Keratinocyte (primary cell): ENCODE measurements at regions not wholly inside any gene's neighbourhood (a gene's known extent, or its start where the extent isn't known, plus 50 kb on each side); places are given as distances from the start of the nearest gene placed in this dataset.

Experiments used
- DNase-seq: peaks from one replicate; pipeline ENCODE4 v3.0.0-alpha.2; 2011; ENCODE audit warnings: low read depth, missing footprints, low spot score
- FAIRE-seq: peaks from 2 replicates; lab custom pipeline; 2011; peaks lifted over from hg19 to GRCh38; lab: Jason Lieb, UNC
- H2AFZ ChIP-seq: 2 replicates; pipeline ENCODE4 v1.6.0; 2012; ENCODE audit warnings: low read length, control low read depth, inconsistent platforms; ENCODE audit not compliant: control insufficient read depth
- H3K27ac ChIP-seq: 2 replicates; pipeline ENCODE4 v1.5.1; 2011; ENCODE audit warnings: low read length; ENCODE audit not compliant: control insufficient read depth, insufficient read depth
- H3K27me3 ChIP-seq: 3 replicates; pipeline ENCODE4 v1.6.0; 2011; ENCODE audit warnings: low read length; ENCODE audit not compliant: control insufficient read depth, insufficient read depth; ENCODE audit errors: extremely low read depth
- H3K36me3 ChIP-seq, 2 experiments: 2 replicates in 1 of 2; 3 replicates in 1 of 2; pipeline ENCODE4 v1.5.1; 2011; ENCODE audit warnings: low read length in 2 of 2, mild to moderate bottlenecking in 1 of 2; ENCODE audit not compliant: control insufficient read depth in 2 of 2, insufficient read depth in 2 of 2; ENCODE audit errors: extremely low read depth in 1 of 2
- H3K4me1 ChIP-seq: 3 replicates; pipeline ENCODE4 v1.5.1; 2011; ENCODE audit warnings: low read length; ENCODE audit not compliant: control insufficient read depth, insufficient read depth; ENCODE audit errors: extremely low read depth
- H3K4me2 ChIP-seq: 3 replicates; pipeline ENCODE4 v1.6.0; 2011; ENCODE audit warnings: low read depth, low read length; ENCODE audit not compliant: control insufficient read depth, insufficient read depth; ENCODE audit errors: extremely low read depth
- H3K4me3 ChIP-seq, 3 experiments: fragments of 200-600 bp in 1 of 3; sonication (generic) in 1 of 3; 2 replicates in 2 of 3; 3 replicates in 1 of 3; pipeline ENCODE4 v1.5.1; 2011 to 2016; ENCODE audit warnings: low read length in 3 of 3, mild to moderate bottlenecking in 3 of 3, control low read depth in 2 of 3, inconsistent platforms in 1 of 3, low read depth in 1 of 3, mixed read lengths in 1 of 3, mixed run types in 1 of 3, moderate library complexity in 1 of 3; ENCODE audit not compliant: control insufficient read depth in 2 of 3, insufficient read depth in 2 of 3; ENCODE audit errors: extremely low read depth in 1 of 3
- H3K79me2 ChIP-seq: 2 replicates; pipeline ENCODE4 v1.6.0; 2012; ENCODE audit warnings: low read length; ENCODE audit not compliant: control insufficient read depth, insufficient read depth
- H3K9ac ChIP-seq: 3 replicates; pipeline ENCODE4 v1.6.0; 2011; ENCODE audit warnings: low read length; ENCODE audit not compliant: control insufficient read depth, insufficient read depth; ENCODE audit errors: extremely low read depth
- H3K9me1 ChIP-seq: 3 replicates; pipeline ENCODE4 v1.6.0; 2011; ENCODE audit warnings: low read length; ENCODE audit not compliant: control insufficient read depth, insufficient read depth; ENCODE audit errors: extremely low read depth
- H3K9me3 ChIP-seq: 2 replicates; pipeline ENCODE4 v1.5.1; 2012; ENCODE audit warnings: low read depth, low read length; ENCODE audit not compliant: control insufficient read depth
- H4K20me1 ChIP-seq: 3 replicates; pipeline ENCODE4 v1.6.0; 2011; ENCODE audit warnings: low read length; ENCODE audit not compliant: control insufficient read depth, insufficient read depth; ENCODE audit errors: extremely low read depth
- CTCF ChIP-seq, 3 experiments: IDR thresholded peaks in 1 of 3; conservative IDR thresholded peaks in 1 of 3; optimal IDR thresholded peaks in 1 of 3; 2 replicates in 2 of 3; 3 replicates in 1 of 3; pipeline versions ENCODE3 to v1.5.1; 2011; ENCODE audit warnings: low read length in 3 of 3, mild to moderate bottlenecking in 3 of 3, moderate library complexity in 2 of 3, control low read depth in 1 of 3, inconsistent platforms in 1 of 3; ENCODE audit not compliant: insufficient read depth in 2 of 3; ENCODE audit errors: extremely low read depth in 1 of 3
- EZH2 ChIP-seq: IDR thresholded peaks from one replicate; pipeline ENCODE4 v1.6.1; 2012; ENCODE audit warnings: inconsistent platforms, mild to moderate bottlenecking, low read length, moderate library complexity
- dilution Hi-C: fragments of 300-500 bp; cut with MboI; formaldehyde crosslinking; loops from one replicate; pipeline ENCODE4 v1.7.0; 2020; ENCODE audit warnings: low sequenced_read_pairs; ENCODE audit not compliant: extremely low pct_ligation_motif_present

GRCh38 chr6:18579869-18580268 lies 192.7 kb downstream of the RNF144B start:
- Histone ChIP-seq H4K20me1 (no peaks in the 10 kb centered on the region), H2AFZ (no peak overlapping the region), H3K4me1 (no peaks in the 10 kb centered on the region), H3K27me3 (no peaks in the 10 kb centered on the region), H3K9ac (no peak overlapping the region), H3K27ac (no peak overlapping the region), H3K36me3 (no peaks in the 10 kb centered on the region), H3K79me2 (no peaks in the 10 kb centered on the region), H3K9me3 (no peaks in the 10 kb centered on the region), H3K4me2 (no peak overlapping the region), H3K4me3 (no peak overlapping the region), H3K9me1 (no peaks in the 10 kb centered on the region)
- dilution Hi-C loops: no loop called here
- TF ChIP-seq CTCF (optimal IDR thresholded peaks at IDR 0.05 in 1 of 3, IDR thresholded peaks at IDR 0.05 in 1 of 3, conservative IDR thresholded peaks at IDR 0.05 in 1 of 3; ENCODE audit: extremely low read depth in 1 of 3, insufficient read depth in 2 of 3, low read length in 3 of 3) (no peak), EZH2 (no peak)
- DNase-seq (no peak), FAIRE-seq (no peak)

- no peaks in the 10 kb centered on the region for H3K4me1 ChIP-seq
- no peaks in the 10 kb centered on the region for H4K20me1 ChIP-seq
- DNase-seq (no peak), FAIRE-seq (no peak)
- dilution Hi-C loops: no loop called here
- no peak overlapping the region for H3K4me2 ChIP-seq
- H3K79me2 ChIP-seq: no peaks in the 10 kb centered on the region
- H3K9me1 ChIP-seq: no peaks in the 10 kb centered on the region
- no peak overlapping the region for H2AFZ ChIP-seq
- no peak for TF ChIP-seq CTCF (optimal IDR thresholded peaks at IDR 0.05 in 1 of 3, IDR thresholded peaks at IDR 0.05 in 1 of 3, conservative IDR thresholded peaks at IDR 0.05 in 1 of 3; ENCODE audit: extremely low read depth in 1 of 3, insufficient read depth in 2 of 3, low read length in 3 of 3)
- TF ChIP-seq EZH2: no peak
- H3K9ac ChIP-seq: no peak overlapping the region
- no peaks in the 10 kb centered on the region for H3K9me3 ChIP-seq
- no peaks in the 10 kb centered on the region for H3K27me3 ChIP-seq
- H3K27ac ChIP-seq: no peak overlapping the region
- H3K36me3 ChIP-seq: no peaks in the 10 kb centered on the region
- no peak overlapping the region for H3K4me3 ChIP-seq
Measured at GRCh38 chr6:18584372-18584771, 197.2 kb downstream of the RNF144B start.
